Lower lobe of right lung (tissue), 2 donors: ENCODE measurements at regions not wholly inside any gene's neighbourhood (a gene's known extent, or its start where the extent isn't known, plus 50 kb on each side); places are given as distances from the start of the nearest gene placed in this dataset.
A peak's percentile ranks its signal among the peaks of the same experiment; 100 is the strongest.

Source experiments
- ATAC-seq, 2 donors: fragments of 200-7000 bp; cut with Tn5 transposase; one replicate each; pipeline ENCODE4 v1.9.1; 2020 to 2022; ENCODE audit warnings: mild to moderate bottlenecking in 2 of 2, moderate library complexity in 2 of 2
- DNase-seq: peaks from one replicate; pipeline ENCODE4 v3.0.0-alpha.2; 2020
- H3K27ac ChIP-seq: fragments of 200-600 bp; one replicate; pipeline ENCODE4 v1.8.0; 2022
- H3K27me3 ChIP-seq: fragments of 200-600 bp; one replicate; pipeline ENCODE4 v1.8.0; 2022; ENCODE audit warnings: low read depth
- H3K36me3 ChIP-seq: fragments of 200-600 bp; one replicate; pipeline ENCODE4 v1.8.0; 2022; ENCODE audit warnings: mild to moderate bottlenecking
- H3K4me1 ChIP-seq: fragments of 200-600 bp; one replicate; pipeline ENCODE4 v1.8.0; 2022
- H3K4me3 ChIP-seq: fragments of 200-600 bp; one replicate; pipeline ENCODE4 v1.8.0; 2022; ENCODE audit warnings: mild to moderate bottlenecking
- H3K9me3 ChIP-seq: fragments of 200-600 bp; one replicate; pipeline ENCODE4 v1.8.0; 2022
- intact Hi-C: fragments of 100-400 bp; cut with DNase I; formaldehyde crosslinking; loops from one replicate; pipeline ENCODE4 v1.11.0; 2022
- TF ChIP-seq, protein P1 (sequence below): fragments of 200-600 bp; IDR thresholded peaks from one replicate; pipeline ENCODE4 v1.8.0; 2022; ENCODE audit warnings: antibody characterized with exemption, mild to moderate bottlenecking
- donor health status: DM: no; HTN: yes; CAD: no; lungs with severe emphysema.

DNA sequence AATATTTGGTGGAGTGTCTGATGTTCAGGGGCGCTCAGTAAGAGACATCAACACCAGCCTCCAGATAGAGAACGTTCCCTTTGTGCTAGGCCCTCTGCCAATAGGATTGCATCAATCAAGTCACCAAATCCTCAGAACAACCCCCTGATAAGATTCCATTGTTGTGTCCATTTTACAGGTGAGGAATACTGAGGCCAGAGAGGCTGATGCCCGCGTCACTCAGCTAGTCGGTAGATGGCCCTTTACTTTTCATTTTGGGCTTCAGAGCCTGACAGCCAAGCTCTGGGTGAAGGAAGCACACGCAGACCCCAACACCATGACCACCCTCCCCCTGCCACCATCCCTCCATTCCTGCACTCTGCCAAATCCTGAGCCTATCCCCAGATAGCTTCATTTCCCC is 406.2 kb downstream of the PTPRU start:
- no peak for ATAC-seq
- Histone ChIP-seq H3K4me1 (no peaks in the 10 kb centered on the region), H3K27ac (no peak overlapping the region), H3K4me3 (no peak overlapping the region), H3K27me3 (no peaks in the 10 kb centered on the region), H3K9me3 (no peaks in the 10 kb centered on the region), H3K36me3 (no peaks in the 10 kb centered on the region)
- TF ChIP-seq, protein P1, sequence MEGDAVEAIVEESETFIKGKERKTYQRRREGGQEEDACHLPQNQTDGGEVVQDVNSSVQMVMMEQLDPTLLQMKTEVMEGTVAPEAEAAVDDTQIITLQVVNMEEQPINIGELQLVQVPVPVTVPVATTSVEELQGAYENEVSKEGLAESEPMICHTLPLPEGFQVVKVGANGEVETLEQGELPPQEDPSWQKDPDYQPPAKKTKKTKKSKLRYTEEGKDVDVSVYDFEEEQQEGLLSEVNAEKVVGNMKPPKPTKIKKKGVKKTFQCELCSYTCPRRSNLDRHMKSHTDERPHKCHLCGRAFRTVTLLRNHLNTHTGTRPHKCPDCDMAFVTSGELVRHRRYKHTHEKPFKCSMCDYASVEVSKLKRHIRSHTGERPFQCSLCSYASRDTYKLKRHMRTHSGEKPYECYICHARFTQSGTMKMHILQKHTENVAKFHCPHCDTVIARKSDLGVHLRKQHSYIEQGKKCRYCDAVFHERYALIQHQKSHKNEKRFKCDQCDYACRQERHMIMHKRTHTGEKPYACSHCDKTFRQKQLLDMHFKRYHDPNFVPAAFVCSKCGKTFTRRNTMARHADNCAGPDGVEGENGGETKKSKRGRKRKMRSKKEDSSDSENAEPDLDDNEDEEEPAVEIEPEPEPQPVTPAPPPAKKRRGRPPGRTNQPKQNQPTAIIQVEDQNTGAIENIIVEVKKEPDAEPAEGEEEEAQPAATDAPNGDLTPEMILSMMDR, result no peak
- DNase-seq, result no peak
- intact Hi-C loops, result no loop called here

- TF ChIP-seq, protein P1, result no peak
- ATAC-seq, result no peak
- no peaks in the 10 kb centered on the region for H3K9me3 ChIP-seq
- H3K27me3 ChIP-seq, result no peaks in the 10 kb centered on the region
- intact Hi-C loops, result no loop called here
- H3K4me1 ChIP-seq, result no peaks in the 10 kb centered on the region
- DNase-seq, result no peak
- H3K4me3 ChIP-seq, result no peak overlapping the region
- H3K27ac ChIP-seq, result no peak overlapping the region
- H3K36me3 ChIP-seq, result no peaks in the 10 kb centered on the region
These were observed 405.6 kb downstream of the PTPRU start for GRCh38 chr1:29641921-29642320.

DNA sequence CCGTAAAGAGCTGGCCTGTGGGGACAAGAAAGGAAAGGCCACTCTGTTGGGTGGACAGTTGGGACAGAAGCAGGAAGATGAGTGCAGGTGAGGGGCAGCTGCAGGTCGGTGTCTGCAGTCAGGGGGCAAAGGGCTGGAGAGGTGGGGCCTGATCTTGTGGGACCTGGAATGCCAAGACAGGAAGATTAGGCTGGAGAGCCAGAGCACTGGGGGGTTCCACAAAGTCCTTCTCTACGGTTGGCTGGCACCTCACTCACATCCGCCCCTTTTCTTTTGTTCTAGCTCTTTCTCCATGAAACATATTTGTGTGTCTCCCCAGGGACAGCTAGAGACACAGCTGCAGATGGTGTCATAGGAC is 404.1 kb downstream of the PTPRU start:
- no peaks in the 10 kb centered on the region for H3K36me3 ChIP-seq
- no peaks in the 10 kb centered on the region for H3K27me3 ChIP-seq
- intact Hi-C loops, result no loop called here
- H3K4me3 ChIP-seq, result no peak overlapping the region
- no peak overlapping the region for H3K27ac ChIP-seq
- H3K9me3 ChIP-seq, result no peaks in the 10 kb centered on the region
- ATAC-seq (no peak), DNase-seq (no peak)
- TF ChIP-seq, protein P1, result no peak
- no peaks in the 10 kb centered on the region for H3K4me1 ChIP-seq

- peak in 1 of 2 donors; percentile 34 for ATAC-seq
These were observed 403.6 kb downstream of the PTPRU start for GRCh38 chr1:29639741-29640427.

GRCh38 chr1:29639156-29639736 is 402.9 kb downstream of the PTPRU start:
- TF ChIP-seq, protein P1, result no peak
- Histone ChIP-seq H3K9me3 (no peaks in the 10 kb centered on the region), H3K27me3 (no peaks in the 10 kb centered on the region), H3K4me3 (no peak overlapping the region), H3K27ac (no peak overlapping the region), H3K4me1 (no peaks in the 10 kb centered on the region), H3K36me3 (no peaks in the 10 kb centered on the region)
- no peak for ATAC-seq
- intact Hi-C loops, result no loop called here
- no peak for DNase-seq

More at GRCh38 chr1:29639741-29640427, 403.6 kb downstream of the PTPRU start:
- Histone ChIP-seq H3K9me3 (no peaks in the 10 kb centered on the region), H3K4me3 (no peak overlapping the region), H3K27me3 (no peaks in the 10 kb centered on the region), H3K36me3 (no peaks in the 10 kb centered on the region), H3K27ac (no peak overlapping the region), H3K4me1 (no peaks in the 10 kb centered on the region)
- no peak for DNase-seq
- intact Hi-C loops, result no loop called here
- TF ChIP-seq, protein P1, result no peak
